ENCODE measurements at regions not wholly inside any gene's neighbourhood (a gene's known extent, or its start where the extent isn't known, plus 50 kb on each side); places are given as distances from the start of the nearest gene placed in this dataset.

DNA sequence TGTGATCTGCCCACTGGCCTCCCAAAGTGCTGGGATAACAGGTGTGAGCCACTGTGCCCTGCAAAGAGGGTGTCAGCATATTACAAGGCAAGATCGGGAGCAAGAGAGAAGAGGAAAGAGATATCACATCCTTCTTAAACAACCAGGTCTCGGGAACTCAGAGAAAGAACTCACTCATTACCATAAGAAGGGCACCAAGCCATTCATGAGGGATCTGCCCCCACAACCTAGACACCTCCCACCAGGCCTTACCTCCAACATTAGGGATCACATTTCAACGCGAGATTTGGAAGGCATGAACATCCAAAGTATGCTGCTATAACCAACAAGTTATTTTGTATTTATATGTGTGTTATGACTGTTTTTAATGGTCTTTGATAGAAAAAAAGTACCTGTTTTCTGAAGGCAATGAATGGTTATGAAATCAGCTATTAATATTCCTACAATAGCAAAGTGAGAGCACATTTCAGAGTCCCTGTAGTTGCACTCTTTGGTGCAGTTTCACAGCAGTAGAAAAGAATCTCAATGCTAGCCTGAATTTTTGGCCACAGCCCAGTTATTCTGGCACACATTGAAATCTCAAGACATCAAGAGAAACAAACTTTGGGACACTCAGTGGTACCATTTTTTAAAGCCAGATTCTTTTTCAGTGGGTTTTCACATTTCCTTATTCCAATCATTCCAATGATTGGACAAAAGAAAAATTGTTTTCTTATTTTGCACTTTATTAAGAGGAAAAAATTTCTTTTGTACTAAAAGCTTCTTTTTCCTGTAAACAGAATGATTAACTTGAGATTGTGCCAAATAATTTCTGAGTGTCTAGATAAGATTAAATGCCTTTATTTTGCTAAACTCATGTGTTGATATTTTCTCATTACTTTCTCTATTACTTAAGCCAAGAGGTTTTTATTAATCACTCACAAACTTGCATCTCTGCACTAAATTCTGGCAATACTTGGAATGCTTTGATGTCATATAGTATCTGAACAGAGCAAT lies 582.6 kb upstream of the ATP2B1 start:
- TF ChIP-seq CTCF (IDR thresholded peaks at IDR 0.05; ENCODE audit: low read depth, low read length): no peak
- H3K27me3 ChIP-seq (ENCODE audit: insufficient read depth, low read depth, severe bottlenecking): no peaks in the 10 kb centered on the region
- H3K9me3 ChIP-seq (ENCODE audit: severe bottlenecking): no peaks in the 10 kb centered on the region
- H3K36me3 ChIP-seq: no peaks in the 10 kb centered on the region
- no peak for DNase-seq
- H3K4me3 ChIP-seq (ENCODE audit: low read depth, low read length): no peak overlapping the region
- H3K27ac ChIP-seq: no peak overlapping the region

DNA sequence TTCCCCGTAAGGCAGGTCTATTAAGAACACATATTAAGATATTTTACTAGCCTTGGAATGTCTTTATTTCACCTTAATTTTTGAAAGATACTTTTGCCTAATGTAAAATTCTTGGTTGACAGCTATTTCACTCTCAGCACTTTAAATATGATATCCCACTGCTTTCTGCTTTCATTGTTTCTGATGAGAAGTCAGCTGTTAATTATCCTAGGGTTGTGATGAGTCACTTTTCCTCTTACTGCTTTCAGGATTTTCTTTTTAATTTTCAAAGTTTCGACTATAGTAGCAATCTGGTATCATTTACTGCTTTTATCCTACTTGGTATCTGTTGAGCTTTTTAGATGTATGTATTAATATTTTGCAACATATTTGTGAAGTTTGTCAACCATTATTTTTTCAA lies 578.9 kb upstream of the ATP2B1 start:
- H3K27ac ChIP-seq: no peak overlapping the region
- no peaks in the 10 kb centered on the region for H3K27me3 ChIP-seq (ENCODE audit: insufficient read depth, low read depth, severe bottlenecking)
- H3K9me3 ChIP-seq (ENCODE audit: severe bottlenecking): no peaks in the 10 kb centered on the region
- no peak for DNase-seq
- no peaks in the 10 kb centered on the region for H3K36me3 ChIP-seq
- H3K4me3 ChIP-seq (ENCODE audit: low read depth, low read length): no peak overlapping the region
- no peak for TF ChIP-seq CTCF (IDR thresholded peaks at IDR 0.05; ENCODE audit: low read depth, low read length)

DNA sequence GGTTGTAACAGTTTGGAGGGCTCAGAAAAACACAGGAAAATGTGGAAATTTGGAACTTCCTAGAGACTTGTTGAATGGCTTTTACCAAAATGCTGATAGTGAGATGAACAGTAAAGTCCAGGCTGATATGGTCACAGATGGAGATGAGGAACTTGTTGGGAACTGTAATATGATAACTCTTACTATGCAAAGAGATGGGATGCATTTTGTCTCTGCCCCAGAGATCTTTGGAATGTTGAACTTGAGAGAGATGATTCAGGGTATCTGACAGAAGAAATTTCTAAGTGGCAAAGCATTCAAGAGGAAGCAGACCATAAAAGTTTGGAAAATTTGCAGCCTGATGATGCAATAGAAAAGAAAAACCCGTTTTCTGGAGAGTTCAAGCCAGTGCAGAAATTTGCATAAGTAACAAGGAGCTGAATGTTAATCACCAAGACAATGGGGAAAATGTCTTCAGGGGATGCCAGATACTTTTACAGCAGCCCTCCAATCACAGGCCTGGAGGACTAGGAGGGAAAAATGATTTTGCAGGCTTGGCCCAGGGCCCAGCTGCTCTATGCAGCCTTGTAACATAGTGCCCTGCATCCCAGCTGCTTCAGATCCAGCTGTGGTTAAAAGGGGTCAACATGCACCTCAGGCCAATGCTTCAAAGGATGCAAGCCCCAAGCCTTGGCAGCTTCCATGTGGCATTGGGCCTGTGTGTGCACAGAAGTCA lies 572.7 kb upstream of the ATP2B1 start:
- peaks cover 12% of the 10 kb centered on the region for H3K9me3 ChIP-seq (ENCODE audit: severe bottlenecking)
- no peaks in the 10 kb centered on the region for H3K27me3 ChIP-seq (ENCODE audit: insufficient read depth, low read depth, severe bottlenecking)
- no peaks in the 10 kb centered on the region for H3K36me3 ChIP-seq
- DNase-seq: no peak
- no peak overlapping the region for H3K27ac ChIP-seq
- no peak for TF ChIP-seq CTCF (IDR thresholded peaks at IDR 0.05; ENCODE audit: low read depth, low read length)
- H3K4me3 ChIP-seq (ENCODE audit: low read depth, low read length): no peak overlapping the region

DNA sequence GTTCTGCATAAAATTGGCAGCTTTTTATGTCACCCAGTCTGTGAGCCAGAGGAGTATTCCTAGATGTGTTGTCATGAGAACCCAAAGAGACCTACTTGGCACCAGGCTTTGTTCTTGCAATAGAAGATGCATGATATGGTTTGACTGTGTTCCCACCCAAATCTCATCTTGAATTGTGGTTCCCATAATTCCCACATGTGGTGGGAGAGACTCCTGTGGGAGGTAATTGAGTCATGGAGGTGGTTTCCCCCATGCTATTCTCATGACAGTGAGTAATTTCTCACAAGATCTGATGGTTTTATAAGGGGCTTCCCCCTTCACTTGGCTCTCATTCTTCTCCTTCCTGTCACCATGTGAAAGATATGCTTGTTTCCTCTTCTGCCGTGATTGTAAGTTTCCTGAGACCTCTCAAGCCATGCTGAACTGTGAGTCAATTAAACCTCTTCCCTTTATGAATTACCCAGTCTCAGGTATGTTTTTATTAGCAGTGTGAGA lies 572.0 kb upstream of the ATP2B1 start:
- Histone ChIP-seq H3K4me3 (ENCODE audit: low read depth, low read length) (no peak overlapping the region), H3K36me3 (no peaks in the 10 kb centered on the region), H3K9me3 (ENCODE audit: severe bottlenecking) (peaks cover 12% of the 10 kb centered on the region), H3K27ac (no peak overlapping the region), H3K27me3 (ENCODE audit: insufficient read depth, low read depth, severe bottlenecking) (no peaks in the 10 kb centered on the region)
- no peak for DNase-seq
- TF ChIP-seq CTCF (IDR thresholded peaks at IDR 0.05; ENCODE audit: low read depth, low read length): no peak

DNA sequence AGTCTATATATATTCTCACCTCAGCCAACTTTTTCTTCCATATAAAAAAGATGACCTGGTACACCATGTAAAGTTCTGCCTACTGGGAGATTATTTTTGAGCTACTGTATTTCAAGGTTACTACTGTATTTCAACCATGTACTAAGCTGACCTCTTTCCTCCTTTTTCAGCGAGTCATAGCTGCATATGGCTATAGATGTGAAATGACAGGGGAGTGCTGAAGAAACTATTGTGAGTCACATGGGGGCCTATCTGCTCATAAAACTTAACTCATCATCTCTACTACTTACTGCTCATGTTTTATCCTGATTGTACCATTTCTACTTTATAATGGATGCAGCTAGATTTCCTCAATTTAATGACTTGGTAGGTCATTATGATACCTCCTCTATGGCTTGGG lies 571.4 kb upstream of the ATP2B1 start:
- no peak overlapping the region for H3K27ac ChIP-seq
- no peak for DNase-seq

More for the DNA sequence above, 571.4 kb upstream of the ATP2B1 start:
- no peak for TF ChIP-seq CTCF (IDR thresholded peaks at IDR 0.05; ENCODE audit: low read depth, low read length)
- Histone ChIP-seq H3K27me3 (ENCODE audit: insufficient read depth, low read depth, severe bottlenecking) (no peaks in the 10 kb centered on the region), H3K4me3 (ENCODE audit: low read depth, low read length) (no peak overlapping the region), H3K36me3 (no peaks in the 10 kb centered on the region), H3K9me3 (ENCODE audit: severe bottlenecking) (peaks cover 12% of the 10 kb centered on the region)
